Psoas muscle (tissue), 7 donors: ENCODE measurements at regions not wholly inside any gene's neighbourhood (a gene's known extent, or its start where the extent isn't known, plus 50 kb on each side); places are given as distances from the start of the nearest gene placed in this dataset.

Source experiments
- ATAC-seq, 4 donors: fragments of 200-7000 bp; cut with Tn5 transposase; one replicate each; pipeline ENCODE4 v1.9.1; 2020; ENCODE audit warnings: moderate library complexity in 3 of 4, mild to moderate bottlenecking in 2 of 4
- DNase-seq, 2 donors: peaks; one replicate each; pipeline ENCODE4 v3.0.0-alpha.2; 2020
- H3K27ac ChIP-seq: fragments of 200-600 bp; one replicate; pipeline ENCODE4 v1.8.0; 2022
- H3K27me3 ChIP-seq, 3 donors: fragments of 200-600 bp in 1 of 3; one replicate each; pipeline versions ENCODE4 v1.6.1 to v1.8.0; 2013 to 2022; ENCODE audit warnings: low read length in 2 of 3, mild to moderate bottlenecking in 2 of 3, moderate library complexity in 1 of 3; ENCODE audit not compliant: insufficient read depth in 3 of 3
- H3K36me3 ChIP-seq, 2 donors: fragments of 200-600 bp in 1 of 2; one replicate each; pipeline versions ENCODE4 v1.6.1 to v1.8.0; 2013 to 2022; ENCODE audit warnings: low read depth in 1 of 2, mild to moderate bottlenecking in 1 of 2, moderate library complexity in 1 of 2; ENCODE audit not compliant: insufficient read depth in 1 of 2
- H3K4me1 ChIP-seq: fragments of 200-600 bp; one replicate; pipeline ENCODE4 v1.8.0; 2022
- H3K4me3 ChIP-seq: fragments of 200-600 bp; one replicate; pipeline ENCODE4 v1.8.0; 2022; ENCODE audit warnings: mild to moderate bottlenecking
- H3K9me3 ChIP-seq: fragments of 200-600 bp; one replicate; pipeline ENCODE4 v1.8.0; 2022
- WGBS, 3 donors: extraction: QIAGEN DNeasy Blood & Tissue Kit; methylation state at CpG; one replicate each; pipeline versions ENCODE4 v1.1.6 to v1.1.7; 2013; 5-methylcytosine and 5-hydroxymethylcytosine counted together
- intact Hi-C, 2 donors: fragments of 100-400 bp; cut with DNase I; formaldehyde crosslinking; loops; one replicate each; pipeline versions ENCODE4 v1.11.0 to v1.14.2; 2022
- TF ChIP-seq, protein P1 (sequence below): fragments of 200-600 bp; IDR thresholded peaks from one replicate; pipeline ENCODE4 v1.8.0; 2022; ENCODE audit warnings: antibody characterized with exemption
- donor health status: healthy with polysubstance abuse.
- donor health status: DM: no; HTN: no; CAD: no; lungs with moderate emphysema.
- donor health status: Bipolar disorder and iron deficiency.
- donor health status: healthy.
- donor health status: DM: yes; HTN: yes; CAD: no.
- donor health status: DM: no; HTN: no; CAD: no.
- donor health status: DM: yes; HTN: yes; CAD: no.

DNA sequence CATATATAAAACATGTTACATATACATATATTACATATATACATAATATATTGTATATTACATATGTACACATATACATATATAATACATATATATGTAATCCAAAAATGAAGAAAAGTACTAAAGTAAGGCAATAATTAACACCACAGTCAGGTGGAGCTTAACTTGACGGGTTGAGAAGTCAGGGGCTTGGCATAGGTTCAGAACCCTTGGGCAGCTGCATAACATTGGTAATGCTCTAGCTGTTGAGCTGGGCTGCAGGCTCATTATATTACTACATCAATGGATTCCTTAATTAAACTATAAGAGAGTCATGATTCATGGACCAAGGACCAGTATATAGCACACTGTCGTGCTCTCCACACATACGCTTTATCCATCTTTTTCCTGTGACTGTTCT is 435.2 kb upstream of the ADAMTS16 start:
- TF ChIP-seq, protein P1, sequence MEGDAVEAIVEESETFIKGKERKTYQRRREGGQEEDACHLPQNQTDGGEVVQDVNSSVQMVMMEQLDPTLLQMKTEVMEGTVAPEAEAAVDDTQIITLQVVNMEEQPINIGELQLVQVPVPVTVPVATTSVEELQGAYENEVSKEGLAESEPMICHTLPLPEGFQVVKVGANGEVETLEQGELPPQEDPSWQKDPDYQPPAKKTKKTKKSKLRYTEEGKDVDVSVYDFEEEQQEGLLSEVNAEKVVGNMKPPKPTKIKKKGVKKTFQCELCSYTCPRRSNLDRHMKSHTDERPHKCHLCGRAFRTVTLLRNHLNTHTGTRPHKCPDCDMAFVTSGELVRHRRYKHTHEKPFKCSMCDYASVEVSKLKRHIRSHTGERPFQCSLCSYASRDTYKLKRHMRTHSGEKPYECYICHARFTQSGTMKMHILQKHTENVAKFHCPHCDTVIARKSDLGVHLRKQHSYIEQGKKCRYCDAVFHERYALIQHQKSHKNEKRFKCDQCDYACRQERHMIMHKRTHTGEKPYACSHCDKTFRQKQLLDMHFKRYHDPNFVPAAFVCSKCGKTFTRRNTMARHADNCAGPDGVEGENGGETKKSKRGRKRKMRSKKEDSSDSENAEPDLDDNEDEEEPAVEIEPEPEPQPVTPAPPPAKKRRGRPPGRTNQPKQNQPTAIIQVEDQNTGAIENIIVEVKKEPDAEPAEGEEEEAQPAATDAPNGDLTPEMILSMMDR: no peak
- Histone ChIP-seq H3K27me3 (no peaks in the 10 kb centered on the region), H3K9me3 (no peaks in the 10 kb centered on the region), H3K4me3 (no peak overlapping the region), H3K36me3 (no peaks in the 10 kb centered on the region), H3K4me1 (no peaks in the 10 kb centered on the region), H3K27ac (no peak overlapping the region)
- ATAC-seq (no peak), DNase-seq (no peak)
- 65 to 72% (median 66%) methylated on average over 3 of the region's 3 CpGs for WGBS, 3 donors
- intact Hi-C loops: no loop called here

DNA sequence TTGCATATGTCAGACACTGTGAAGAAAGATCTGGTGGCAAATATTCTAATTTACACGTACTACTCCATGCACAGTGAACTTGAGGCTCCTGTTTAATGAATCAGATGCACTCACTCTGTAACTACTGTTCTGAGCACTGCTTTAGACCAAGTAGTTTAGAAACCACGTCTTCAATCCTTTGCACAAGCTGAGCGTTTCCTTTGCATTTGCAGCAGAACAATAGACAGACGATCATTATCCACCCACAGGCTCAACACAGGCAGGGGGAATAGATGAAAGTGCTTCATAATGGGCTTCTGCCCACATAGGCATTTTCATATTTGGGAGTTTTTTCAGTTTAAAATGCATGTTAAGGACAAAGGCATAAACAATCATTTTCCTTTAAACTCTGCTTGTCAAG is 423.3 kb upstream of the ADAMTS16 start:
- intact Hi-C loops: no loop called here

DNA sequence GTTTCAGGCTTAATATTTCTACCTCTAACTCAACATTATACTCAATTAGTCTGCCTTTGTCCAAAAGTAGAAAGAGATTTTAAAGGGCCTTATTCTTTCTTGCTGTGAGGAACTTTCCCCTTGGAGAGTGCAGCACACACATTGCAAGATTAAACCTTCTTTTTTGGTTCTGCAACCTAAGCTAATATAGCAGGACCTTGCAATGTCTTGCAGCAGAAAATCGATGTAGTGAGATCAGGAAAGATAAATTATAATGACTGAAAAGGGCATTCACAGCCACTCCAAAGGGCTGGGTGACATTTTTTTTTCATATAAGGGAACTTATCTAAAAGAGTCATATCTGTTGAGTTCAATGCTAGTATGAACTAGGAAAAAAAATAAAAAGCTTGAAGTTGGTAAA is 422.7 kb upstream of the ADAMTS16 start:
- 33 to 43% (median 41%) methylated on average over 1 of the region's 1 CpG for WGBS, 3 donors

More for the DNA sequence above, 423.3 kb upstream of the ADAMTS16 start:
- ATAC-seq (no peak), DNase-seq (no peak)
- TF ChIP-seq, protein P1: no peak
- H3K4me3 ChIP-seq: no peak overlapping the region
- WGBS, 3 donors: 28 to 32% (median 29%) methylated on average over 4 of the region's 4 CpGs
- no peaks in the 10 kb centered on the region for H3K9me3 ChIP-seq
- H3K27me3 ChIP-seq: no peaks in the 10 kb centered on the region
- no peaks in the 10 kb centered on the region for H3K4me1 ChIP-seq
- H3K36me3 ChIP-seq: no peaks in the 10 kb centered on the region
- no peak overlapping the region for H3K27ac ChIP-seq

DNA sequence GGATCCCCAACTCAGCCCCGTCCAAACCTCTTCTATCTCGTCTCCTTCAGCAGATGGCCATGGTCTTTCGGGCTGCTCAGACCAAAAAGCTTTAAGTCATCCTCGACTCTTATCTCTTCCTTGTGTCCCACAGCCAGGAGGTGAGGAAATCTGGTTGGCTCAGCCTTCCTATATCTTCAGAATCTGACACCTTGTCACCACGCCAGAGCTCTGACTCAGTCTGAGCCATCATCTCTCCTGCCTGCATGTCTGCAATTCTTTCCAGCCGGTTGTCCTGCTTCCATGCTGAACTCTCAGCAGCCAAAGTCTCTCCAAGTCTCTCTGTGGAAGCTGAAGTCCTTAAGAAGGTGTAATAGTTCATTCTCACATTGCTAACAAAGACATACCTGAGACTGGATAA is 419.3 kb upstream of the ADAMTS16 start:
- ATAC-seq: no peak
- 66 to 80% (median 68%) methylated on average over 6 of the region's 6 CpGs for WGBS, 3 donors
- Histone ChIP-seq H3K27ac (no peak overlapping the region), H3K9me3 (no peaks in the 10 kb centered on the region), H3K4me3 (no peak overlapping the region), H3K36me3 (no peaks in the 10 kb centered on the region), H3K27me3 (no peaks in the 10 kb centered on the region), H3K4me1 (no peaks in the 10 kb centered on the region)
- intact Hi-C loops: no loop called here
- TF ChIP-seq, protein P1: no peak
- DNase-seq: no peak

More for the DNA sequence above, 422.7 kb upstream of the ADAMTS16 start:
- Histone ChIP-seq H3K27me3 (no peaks in the 10 kb centered on the region), H3K4me1 (no peaks in the 10 kb centered on the region), H3K9me3 (no peaks in the 10 kb centered on the region), H3K4me3 (no peak overlapping the region), H3K27ac (no peak overlapping the region), H3K36me3 (no peaks in the 10 kb centered on the region)
- TF ChIP-seq, protein P1: no peak
- ATAC-seq (no peak), DNase-seq (no peak)
- intact Hi-C loops: no loop called here

DNA sequence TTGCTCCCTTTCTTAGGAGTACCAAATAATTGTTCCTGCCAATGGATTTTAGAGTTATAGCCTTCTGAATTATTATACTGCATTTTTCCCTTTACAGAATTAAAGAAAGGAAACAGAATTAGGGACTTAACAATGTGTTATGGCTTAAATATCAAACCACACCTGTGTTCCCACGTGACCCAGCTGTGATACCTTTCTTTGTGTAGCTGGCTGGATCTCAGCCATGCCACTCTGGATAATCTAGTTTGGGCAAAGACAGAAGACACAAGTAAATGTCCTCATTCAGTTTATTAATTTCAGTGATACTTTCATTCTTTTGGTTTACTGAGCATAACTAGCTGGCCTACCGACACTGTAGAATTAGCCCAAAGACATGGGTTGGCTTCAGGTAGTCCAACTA is 417.2 kb upstream of the ADAMTS16 start:
- intact Hi-C loops: no loop called here
- Histone ChIP-seq H3K27ac (no peak overlapping the region), H3K4me1 (no peaks in the 10 kb centered on the region), H3K9me3 (no peaks in the 10 kb centered on the region), H3K27me3 (no peaks in the 10 kb centered on the region), H3K36me3 (no peaks in the 10 kb centered on the region), H3K4me3 (no peak overlapping the region)
- WGBS, 3 donors: 45 to 63% (median 59%) methylated on average over 2 of the region's 2 CpGs
- TF ChIP-seq, protein P1: no peak
- no peak for DNase-seq
- ATAC-seq: no peak
